Left ventricle myocardium inferior (tissue), 1 donor: ENCODE measurements at regions not wholly inside any gene's neighbourhood (a gene's known extent, or its start where the extent isn't known, plus 50 kb on each side); places are given as distances from the start of the nearest gene placed in this dataset.

ENCODE experiments used
- DNase-seq: peaks from one replicate; pipeline ENCODE4 v3.0.0-alpha.2; 2020
- H3K27ac ChIP-seq: fragments of 200-600 bp; replicated peaks from 2 replicates; pipeline ENCODE4 v1.8.0; 2021
- H3K27me3 ChIP-seq: fragments of 200-600 bp; 2 replicates; pipeline ENCODE4 v1.8.0; 2021; ENCODE audit warnings: low read depth
- H3K36me3 ChIP-seq: fragments of 200-600 bp; 2 replicates; pipeline ENCODE4 v1.8.0; 2021
- H3K4me1 ChIP-seq: fragments of 200-600 bp; 2 replicates; pipeline ENCODE4 v1.8.0; 2021
- H3K4me3 ChIP-seq: fragments of 200-600 bp; 2 replicates; pipeline ENCODE4 v1.8.0; 2021; ENCODE audit warnings: mild to moderate bottlenecking, moderate library complexity
- H3K9me3 ChIP-seq: fragments of 200-600 bp; replicated peaks from 2 replicates; pipeline ENCODE4 v1.8.0; 2021
- CTCF ChIP-seq: fragments of 200-600 bp; IDR thresholded peaks from 2 replicates; pipeline ENCODE4 v1.8.0; 2021; ENCODE audit warnings: antibody characterized with exemption, mild to moderate bottlenecking, borderline replicate concordance
- intact Hi-C: fragments of 100-400 bp; cut with micrococcal nuclease; formaldehyde crosslinking; loops from one replicate; pipeline ENCODE4 v1.11.0; 2022
- donor health status: DM: no; HTN: yes; CAD: no; lungs with severe emphysema.

- intact Hi-C loops, result no loop called here
- H3K27ac ChIP-seq, result no peak overlapping the region
- TF ChIP-seq CTCF, result no peak
- no peak overlapping the region for H3K4me3 ChIP-seq
- H3K4me1 ChIP-seq, result no peaks in the 10 kb centered on the region
- no peaks in the 10 kb centered on the region for H3K9me3 ChIP-seq
- DNase-seq, result no peak
- no peaks in the 10 kb centered on the region for H3K36me3 ChIP-seq
- peaks cover 42% of the 10 kb centered on the region for H3K27me3 ChIP-seq
Observed at GRCh38 chr22:22130953-22131608, 113.5 kb upstream of the VPREB1 start.

GRCh38 chr22:22129387-22129786 lies 115.2 kb upstream of the VPREB1 start:
- intact Hi-C loops, result no loop called here

GRCh38 chr22:22128440-22128839 lies 116.1 kb upstream of the VPREB1 start:
- intact Hi-C loops, result no loop called here
- H3K4me1 ChIP-seq, result no peaks in the 10 kb centered on the region
- H3K9me3 ChIP-seq, result no peaks in the 10 kb centered on the region
- H3K4me3 ChIP-seq, result no peak overlapping the region
- H3K27ac ChIP-seq, result no peak overlapping the region
- no peaks in the 10 kb centered on the region for H3K36me3 ChIP-seq
- H3K27me3 ChIP-seq, result peaks cover 51% of the 10 kb centered on the region
- DNase-seq, result no peak
- TF ChIP-seq CTCF, result no peak

More at GRCh38 chr22:22129387-22129786, 115.2 kb upstream of the VPREB1 start:
- no peaks in the 10 kb centered on the region for H3K9me3 ChIP-seq
- no peak overlapping the region for H3K27ac ChIP-seq
- H3K4me1 ChIP-seq, result no peaks in the 10 kb centered on the region
- no peaks in the 10 kb centered on the region for H3K36me3 ChIP-seq
- peaks cover 47% of the 10 kb centered on the region for H3K27me3 ChIP-seq
- no peak for TF ChIP-seq CTCF
- no peak for DNase-seq
- H3K4me3 ChIP-seq, result no peak overlapping the region

GRCh38 chr22:22127100-22127499 lies 117.5 kb upstream of the VPREB1 start:
- DNase-seq, result no peak
- no peak overlapping the region for H3K27ac ChIP-seq
- H3K27me3 ChIP-seq, result peaks cover 46% of the 10 kb centered on the region
- no peak for TF ChIP-seq CTCF
- no peak overlapping the region for H3K4me3 ChIP-seq
- H3K4me1 ChIP-seq, result no peaks in the 10 kb centered on the region
- intact Hi-C loops, result no loop called here
- H3K36me3 ChIP-seq, result no peaks in the 10 kb centered on the region
- no peaks in the 10 kb centered on the region for H3K9me3 ChIP-seq

- Histone ChIP-seq H3K36me3 (no peaks in the 10 kb centered on the region), H3K4me1 (no peaks in the 10 kb centered on the region), H3K27ac (no peak overlapping the region), H3K9me3 (no peaks in the 10 kb centered on the region), H3K4me3 (no peak overlapping the region), H3K27me3 (peaks cover 37% of the 10 kb centered on the region)
- intact Hi-C loops, result no loop called here
- no peak for TF ChIP-seq CTCF
- no peak for DNase-seq
Observed at GRCh38 chr22:22125579-22126468, 118.8 kb upstream of the VPREB1 start.
